ENCODE measurements at regions not wholly inside any gene's neighbourhood (a gene's known extent, or its start where the extent isn't known, plus 50 kb on each side); places are given as distances from the start of the nearest gene placed in this dataset.

DNA sequence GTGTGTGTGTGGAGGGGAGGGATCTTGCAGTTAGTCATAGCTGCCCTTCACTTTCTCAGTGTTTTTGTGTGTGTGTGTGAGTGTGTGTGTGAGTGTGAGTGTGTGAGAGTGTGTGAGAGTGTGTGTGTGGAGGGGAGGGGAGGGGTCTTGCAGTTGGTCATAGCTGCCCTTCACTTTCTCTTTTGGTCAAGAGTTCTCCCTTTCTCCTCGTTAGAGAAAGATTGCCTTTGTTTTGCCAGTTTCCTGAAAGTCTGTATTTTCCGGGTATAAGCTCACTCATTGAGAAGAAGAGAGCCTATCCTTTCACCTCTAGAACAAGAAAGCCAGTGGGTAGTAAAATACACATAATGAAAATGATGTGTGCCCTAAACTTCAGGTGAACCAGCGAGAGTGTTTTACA lies 75.2 kb upstream of the ENPP6 start:
- TF ChIP-seq CTCF (IDR thresholded peaks at IDR 0.05) (no peak), POLR2A (IDR thresholded peaks at IDR 0.05) (no peak)
